IMR-90 (cell line): ENCODE measurements at regions not wholly inside any gene's neighbourhood (a gene's known extent, or its start where the extent isn't known, plus 50 kb on each side); places are given as distances from the start of the nearest gene placed in this dataset.

Experiments used
- ATAC-seq: fragments of 200-7000 bp; cut with Tn5 transposase; 2 replicates; pipeline ENCODE4 v1.9.1; 2020; ENCODE audit warnings: low read depth, mild to moderate bottlenecking, moderate library complexity
- BruUV-seq: library from RNA; stranded (reverse); fragments of 400-500 nt; replicated peaks from 2 replicates; lab custom pipeline; 2021; lab: Mats Ljungman, UMichigan
- CTCF ChIA-PET: fragments of 300-600 bp; formaldehyde crosslinking; extraction: SDS; loops from one replicate; lab custom pipeline; 2021; ENCODE audit warnings: antibody characterized with exemption; lab: Yijun Ruan, JAX
- POLR2A ChIA-PET: fragments of 300-600 bp; sonication (Branson Sonifier 250); formaldehyde crosslinking; loops from one replicate; lab custom pipeline; 2022; ENCODE audit warnings: antibody characterized with exemption; ENCODE audit not compliant: unreplicated experiment; lab: Charles Lee
- DNase-seq: peaks from one replicate; pipeline ENCODE4 v3.0.0; 2013
- H2AFZ ChIP-seq: replicated peaks from 2 replicates; pipeline ENCODE3; 2013; ENCODE audit warnings: low read length, mild to moderate bottlenecking; ENCODE audit not compliant: poor library complexity
- H2AK5ac ChIP-seq: 2 replicates; pipeline ENCODE4 v1.6.1; 2013; ENCODE audit warnings: low read depth, low read length, inconsistent platforms
- H2AK9ac ChIP-seq: replicated peaks from 2 replicates; pipeline ENCODE3; 2013; ENCODE audit warnings: mild to moderate bottlenecking, low read depth, low read length, moderate library complexity; ENCODE audit not compliant: poor library complexity
- H2BK120ac ChIP-seq: 2 replicates; pipeline ENCODE4 v1.6.1; 2013; ENCODE audit warnings: low read depth, low read length, inconsistent platforms
- H2BK15ac ChIP-seq: 3 replicates; pipeline ENCODE4 v1.6.1; 2013; ENCODE audit warnings: low read depth, low read length, inconsistent platforms
- H2BK20ac ChIP-seq: 2 replicates; pipeline ENCODE4 v1.6.1; 2013; ENCODE audit warnings: low read depth, mild to moderate bottlenecking, inconsistent platforms, low read length, moderate library complexity
- H2BK5ac ChIP-seq: 2 replicates; pipeline ENCODE4 v1.6.1; 2013; ENCODE audit warnings: mild to moderate bottlenecking, low read depth, low read length, inconsistent platforms; ENCODE audit not compliant: poor library complexity, severe bottlenecking
- H3K14ac ChIP-seq: replicated peaks from 2 replicates; pipeline ENCODE4 v1.6.1; 2013; ENCODE audit warnings: low read depth, low read length, inconsistent platforms
- H3K18ac ChIP-seq: 2 replicates; pipeline ENCODE4 v1.6.1; 2013; ENCODE audit warnings: low read depth, low read length, control low read depth
- H3K23ac ChIP-seq: 2 replicates; pipeline ENCODE4 v1.6.1; 2013; ENCODE audit warnings: low read depth, low read length, inconsistent platforms
- H3K27ac ChIP-seq: 2 replicates; pipeline ENCODE4 v1.5.1; 2013; ENCODE audit warnings: mild to moderate bottlenecking, control low read depth, low read length; ENCODE audit not compliant: insufficient read depth
- H3K27me3 ChIP-seq: 2 replicates; pipeline ENCODE4 v1.6.1; 2013; ENCODE audit warnings: low read length; ENCODE audit not compliant: control insufficient read depth, insufficient read depth
- H3K36me3 ChIP-seq: 2 replicates; pipeline ENCODE4 v1.6.1; 2013; ENCODE audit warnings: low read length, mixed read lengths; ENCODE audit not compliant: control insufficient read depth, insufficient read depth
- H3K4ac ChIP-seq: 2 replicates; pipeline ENCODE4 v1.6.1; 2013; ENCODE audit warnings: low read depth, low read length, inconsistent platforms
- H3K4me1 ChIP-seq: 2 replicates; pipeline ENCODE4 v1.6.1; 2013; ENCODE audit warnings: low read length, mixed read lengths; ENCODE audit not compliant: control insufficient read depth, insufficient read depth
- H3K4me2 ChIP-seq: 2 replicates; pipeline ENCODE4 v1.6.1; 2013; ENCODE audit warnings: low read depth, mild to moderate bottlenecking, control low read depth, low read length, moderate library complexity
- H3K4me3 ChIP-seq: 2 replicates; pipeline ENCODE4 v1.5.1; 2013; ENCODE audit warnings: low read depth, mild to moderate bottlenecking, control low read depth, low read length, moderate library complexity; ENCODE audit not compliant: insufficient read depth
- H3K56ac ChIP-seq: 2 replicates; pipeline ENCODE4 v1.6.1; 2013; ENCODE audit warnings: low read length, inconsistent platforms; ENCODE audit not compliant: insufficient read depth; ENCODE audit errors: extremely low read depth
- H3K79me1 ChIP-seq, 2 experiments: 2 replicates each; pipeline ENCODE4 v1.6.1; 2013; ENCODE audit warnings: low read length in 2 of 2, inconsistent platforms in 1 of 2, low read depth in 1 of 2
- H3K9ac ChIP-seq: 2 replicates; pipeline ENCODE4 v1.6.1; 2013; ENCODE audit warnings: low read depth, low read length, control low read depth
- H3K9me1 ChIP-seq: 2 replicates; pipeline ENCODE4 v1.6.1; 2013; ENCODE audit warnings: low read length, inconsistent platforms; ENCODE audit not compliant: insufficient read depth
- H3K9me3 ChIP-seq: 2 replicates; pipeline ENCODE4 v1.6.1; 2013; ENCODE audit warnings: low read length; ENCODE audit not compliant: control insufficient read depth, insufficient read depth
- H4K20me1 ChIP-seq: 2 replicates; pipeline ENCODE4 v1.6.1; 2013; ENCODE audit warnings: low read length, inconsistent platforms; ENCODE audit not compliant: insufficient read depth
- H4K5ac ChIP-seq: 2 replicates; pipeline ENCODE4 v1.6.1; 2013; ENCODE audit warnings: mild to moderate bottlenecking, low read depth, low read length, control low read depth
- H4K8ac ChIP-seq, 2 experiments: 2 replicates each; pipeline ENCODE4 v1.6.1; 2013; ENCODE audit warnings: low read depth in 2 of 2, low read length in 2 of 2, control low read depth in 1 of 2, inconsistent platforms in 1 of 2
- H4K91ac ChIP-seq: 2 replicates; pipeline ENCODE4 v1.6.1; 2013; ENCODE audit warnings: low read depth, low read length, inconsistent platforms; ENCODE audit not compliant: insufficient read depth
- BHLHE40 ChIP-seq: fragments of 150-350 bp; IDR thresholded peaks from 2 replicates; pipeline ENCODE4 v1.6.1; 2016; ENCODE audit warnings: mild to moderate bottlenecking, low read depth, low read length
- CEBPB ChIP-seq: IDR thresholded peaks from 2 replicates; pipeline ENCODE4 v1.6.1; 2012; ENCODE audit warnings: low read depth, low read length, improper control_type of control experiment
- CHD1 ChIP-seq: IDR thresholded peaks from 2 replicates; pipeline ENCODE4 v1.6.1; 2012; ENCODE audit warnings: low read depth, low read length, improper control_type of control experiment
- CTCF ChIP-seq: conservative IDR thresholded peaks from 2 replicates; pipeline ENCODE4 v1.5.1; 2012; ENCODE audit warnings: mild to moderate bottlenecking, low read depth, low read length, improper control_type of control experiment
- ELK1 ChIP-seq: fragments of 150-350 bp; IDR thresholded peaks from 2 replicates; pipeline ENCODE4 v1.6.1; 2016; ENCODE audit warnings: low read depth, mild to moderate bottlenecking, low read length, moderate library complexity, borderline replicate concordance
- FOS ChIP-seq: fragments of 150-350 bp; IDR thresholded peaks from 2 replicates; pipeline ENCODE4 v1.6.1; 2016; ENCODE audit warnings: low read depth, low read length
- MAFK ChIP-seq: IDR thresholded peaks from 2 replicates; pipeline ENCODE4 v1.6.1; 2012; ENCODE audit warnings: low read depth, low read length, improper control_type of control experiment
- MAZ ChIP-seq: IDR thresholded peaks from 2 replicates; pipeline ENCODE4 v1.6.1; 2012; ENCODE audit warnings: low read depth, mild to moderate bottlenecking, low read length, improper control_type of control experiment, moderate library complexity, borderline replicate concordance
- NFE2L2 ChIP-seq: fragments of 150-350 bp; IDR thresholded peaks from 2 replicates; pipeline ENCODE4 v1.6.1; 2016; ENCODE audit warnings: low read depth, mild to moderate bottlenecking, low read length
- POLR2A ChIP-seq: IDR thresholded peaks from 2 replicates; pipeline ENCODE4 v1.6.1; 2012; ENCODE audit warnings: mild to moderate bottlenecking, low read depth, low read length
- RAD21 ChIP-seq: IDR thresholded peaks from 2 replicates; pipeline ENCODE4 v1.6.1; 2012; ENCODE audit warnings: low read length, improper control_type of control experiment
- RCOR1 ChIP-seq: IDR thresholded peaks from 2 replicates; pipeline ENCODE4 v1.6.1; 2012; ENCODE audit warnings: mild to moderate bottlenecking, low read length, improper control_type of control experiment; ENCODE audit not compliant: insufficient replicate concordance
- RFX5 ChIP-seq: IDR thresholded peaks from 2 replicates; pipeline ENCODE4 v1.8.0; 2012; ENCODE audit warnings: low read depth, mild to moderate bottlenecking, low read length, moderate library complexity
- USF2 ChIP-seq: fragments of 150-350 bp; IDR thresholded peaks from 2 replicates; pipeline ENCODE4 v1.6.1; 2017; ENCODE audit warnings: mild to moderate bottlenecking, antibody characterized with exemption, low read length, low read depth
- WGBS, 2 experiments: methylation state at CpG; one replicate each; pipeline versions ENCODE4 v1.1.5 to v1.1.7; 2013; ENCODE audit warnings: missing lambda C conversion rate in 2 of 2; ENCODE audit not compliant: insufficient read length in 1 of 2; ENCODE audit errors: extremely low coverage in 2 of 2; 5-methylcytosine and 5-hydroxymethylcytosine counted together
- dilution Hi-C: fragments of 300-500 bp; cut with HindIII; formaldehyde crosslinking; loops from one replicate; pipeline ENCODE4 v1.14.3; 2018; ENCODE audit warnings: low sequenced_read_pairs; ENCODE audit not compliant: unreplicated experiment
- in situ Hi-C: fragments of 300-500 bp; cut with MboI; formaldehyde crosslinking; loops from 3 replicates; pipeline ENCODE4 v1.14.3; 2019; ENCODE audit warnings: low sequenced_read_pairs, inconsistent platforms, mixed read lengths
- intact Hi-C: fragments of 100-400 bp; cut with micrococcal nuclease; formaldehyde crosslinking; loops from 2 replicates; pipeline ENCODE4 v1.10.0; 2022

- Histone ChIP-seq H3K56ac (no peak overlapping the region), H3K9me3 (no peaks in the 10 kb centered on the region), H2AK5ac (no peak overlapping the region), H2AK9ac (no peak overlapping the region), H4K91ac (no peak overlapping the region), H3K4ac (no peak overlapping the region), H3K4me3 (no peak overlapping the region), H4K5ac (no peak overlapping the region), H3K9ac (no peak overlapping the region), H3K9me1 (no peaks in the 10 kb centered on the region), H2AFZ (no peak overlapping the region), H2BK20ac (no peak overlapping the region), H4K8ac (no peak overlapping the region), H3K79me1 (no peaks in the 10 kb centered on the region), H3K14ac (no peak overlapping the region), H4K20me1 (no peaks in the 10 kb centered on the region), H3K23ac (no peak overlapping the region), H3K27ac (no peak overlapping the region), H2BK120ac (no peak overlapping the region), H2BK5ac (no peak overlapping the region), H2BK15ac (no peak overlapping the region), H3K27me3 (no peaks in the 10 kb centered on the region), H3K18ac (no peak overlapping the region), H3K36me3 (no peaks in the 10 kb centered on the region), H3K4me2 (no peak overlapping the region), H3K4me1 (no peaks in the 10 kb centered on the region)
- 60% methylated on average over 1 of the region's 4 CpGs; no CpG with 5 or more reads in 1 of the 2 experiments for WGBS, 2 experiments
- ATAC-seq (no peak), DNase-seq (no peak)
- ChIA-PET POLR2A (no interaction called here), CTCF (no interaction called here)
- BruUV-seq = no TSS peak
- TF ChIP-seq ELK1 (no peak), FOS (no peak), RFX5 (no peak), CHD1 (no peak), NFE2L2 (no peak), RAD21 (no peak), BHLHE40 (no peak), MAZ (no peak), USF2 (no peak), MAFK (no peak), CEBPB (no peak), POLR2A (no peak), RCOR1 (no peak), CTCF (no peak)
- dilution Hi-C loops = no loop called here
- in situ Hi-C loops = no loop called here
- intact Hi-C loops = no loop called here
Measured at GRCh38 chr2:84286878-84287277, 172.2 kb downstream of the SUCLG1 start.
